GM18505 (cell line): ENCODE measurements at regions not wholly inside any gene's neighbourhood (a gene's known extent, or its start where the extent isn't known, plus 50 kb on each side); places are given as distances from the start of the nearest gene placed in this dataset.

Experiments used
- ATAC-seq: cut with Tn5 transposase; IDR thresholded peaks from one replicate; pipeline ENCODE4 v1.9.1; 2021; ENCODE audit not compliant: unreplicated experiment
- POLR2A ChIP-seq: IDR thresholded peaks from 4 replicates; pipeline ENCODE4 v1.6.1; 2011; ENCODE audit warnings: borderline replicate concordance; ENCODE audit not compliant: insufficient read depth, insufficient read length; ENCODE audit errors: extremely low read depth

GRCh38 chr9:107759823-107760166 is 270.2 kb upstream of the KLF4 start:
- TF ChIP-seq POLR2A, result no peak
- no peak for ATAC-seq

GRCh38 chr9:107759009-107759822 is 269.6 kb upstream of the KLF4 start:
- TF ChIP-seq POLR2A, result no peak
- no peak for ATAC-seq

GRCh38 chr9:107756091-107756490 is 266.5 kb upstream of the KLF4 start:
- TF ChIP-seq POLR2A, result no peak
- no peak for ATAC-seq

GRCh38 chr9:107755246-107755645 is 265.7 kb upstream of the KLF4 start:
- no peak for TF ChIP-seq POLR2A
- no peak for ATAC-seq

GRCh38 chr9:107751567-107752210 is 262.1 kb upstream of the KLF4 start:
- TF ChIP-seq POLR2A, result no peak
- ATAC-seq, result peak; percentile 79

- TF ChIP-seq POLR2A, result no peak
- no peak for ATAC-seq
Measured at GRCh38 chr9:107750741-107751566, 261.4 kb upstream of the KLF4 start.

- TF ChIP-seq POLR2A, result no peak
- ATAC-seq, result no peak
Measured at GRCh38 chr9:107749787-107750444, 260.3 kb upstream of the KLF4 start.

- TF ChIP-seq POLR2A, result no peak
- no peak for ATAC-seq
Measured at GRCh38 chr9:107744873-107745272, 255.3 kb upstream of the KLF4 start.

GRCh38 chr9:107742531-107743309 is 253.2 kb upstream of the KLF4 start:
- ATAC-seq, result no peak
- TF ChIP-seq POLR2A, result no peak

- no peak for TF ChIP-seq POLR2A
- ATAC-seq, result no peak
Measured at GRCh38 chr9:107740088-107740980, 250.8 kb upstream of the KLF4 start.

- no peak for ATAC-seq
- no peak for TF ChIP-seq POLR2A
Measured at GRCh38 chr9:107739601-107740082, 250.1 kb upstream of the KLF4 start.
